K562 (cell line): ENCODE measurements at regions not wholly inside any gene's neighbourhood (a gene's known extent, or its start where the extent isn't known, plus 50 kb on each side); places are given as distances from the start of the nearest gene placed in this dataset.

Experiments used
- ATAC-seq: fragments of 200-7000 bp; cut with Tn5 transposase; 3 replicates; pipeline ENCODE4 v1.9.1; 2020; ENCODE audit warnings: moderate library complexity
- BruUV-seq: library from RNA; stranded (reverse); fragments of 400-500 nt; replicated peaks from 2 replicates; lab custom pipeline; 2021; lab: Mats Ljungman, UMichigan
- CTCF ChIA-PET: fragments of 300-600 bp; formaldehyde crosslinking; extraction: SDS; loops from one replicate; lab custom pipeline; 2021; ENCODE audit warnings: low intra/inter-chr PET ratio; lab: Yijun Ruan, JAX
- POLR2A ChIA-PET: fragments of 300-600, 350-650 bp; sonication (Branson Sonifier 250); formaldehyde crosslinking; extraction: SDS; loops from one replicate; lab custom pipeline; 2021; ENCODE audit warnings: antibody characterized with exemption, inconsistent platforms; lab: Yijun Ruan, JAX
- DNase-seq, 4 experiments: peaks; one replicate each; pipeline versions ENCODE4 v3.0.0 to v3.0.0-alpha.2; 2011 to 2018; ENCODE audit warnings: low spot score in 3 of 4, mixed read lengths in 3 of 4; ENCODE audit errors: extremely low read depth in 1 of 4
- FAIRE-seq: peaks from 2 replicates; lab custom pipeline; 2011; peaks lifted over from hg19 to GRCh38; lab: Jason Lieb, UNC
- H2AFZ ChIP-seq: 2 replicates; pipeline ENCODE4 v1.6.0; 2011; ENCODE audit warnings: low read depth, low read length, control low read depth, inconsistent platforms
- H3K27ac ChIP-seq: fragments of 200-600 bp; 3 replicates; pipeline ENCODE4 v1.8.0; 2011; ENCODE audit warnings: low read depth, mild to moderate bottlenecking, control low read depth, inconsistent platforms, low read length, moderate library complexity, mixed read lengths; ENCODE audit errors: extremely low read depth
- H3K27me3 ChIP-seq, 2 experiments: fragments of 300-600 bp in 1 of 2; 2 replicates in 1 of 2; 3 replicates in 1 of 2; pipeline versions ENCODE4 v1.6.0 to v1.8.0; 2011; ENCODE audit warnings: inconsistent platforms in 2 of 2, low read length in 2 of 2, mild to moderate bottlenecking in 1 of 2, mixed read lengths in 1 of 2, moderate library complexity in 1 of 2; ENCODE audit not compliant: control insufficient read depth in 2 of 2, insufficient read depth in 2 of 2
- H3K36me3 ChIP-seq: fragments of 300-600 bp; 3 replicates; pipeline ENCODE4 v1.8.0; 2011; ENCODE audit warnings: mild to moderate bottlenecking, low read length, inconsistent platforms; ENCODE audit not compliant: control insufficient read depth, insufficient read depth
- H3K4me1 ChIP-seq, 2 experiments: fragments of 200-600 bp in 1 of 2; replicated peaks in 1 of 2; 2 replicates in 1 of 2; 3 replicates in 1 of 2; pipeline versions ENCODE4 v1.5.1 to v1.8.0; 2011; ENCODE audit warnings: inconsistent platforms in 2 of 2, low read length in 2 of 2, mild to moderate bottlenecking in 1 of 2, mixed read lengths in 1 of 2, moderate library complexity in 1 of 2; ENCODE audit not compliant: control insufficient read depth in 2 of 2, insufficient read depth in 2 of 2
- H3K4me2 ChIP-seq: 2 replicates; pipeline ENCODE4 v1.6.1; 2011; ENCODE audit warnings: low read length, control low read depth, inconsistent platforms, mixed read lengths; ENCODE audit not compliant: insufficient read depth
- H3K4me3 ChIP-seq: fragments of 200-600 bp; sonication (generic), shearing (Covaris generic); 2 replicates; pipeline ENCODE4 v1.5.1; 2016; ENCODE audit warnings: control low read depth, inconsistent platforms
- H3K79me2 ChIP-seq: fragments of 200-600 bp; 3 replicates; pipeline ENCODE4 v1.8.0; 2011; ENCODE audit warnings: low read length, inconsistent platforms; ENCODE audit not compliant: control insufficient read depth, insufficient read depth
- H3K9ac ChIP-seq, 2 experiments: 2 replicates each; pipeline versions ENCODE4 v1.6.0 to v1.6.1; 2011; ENCODE audit warnings: low read depth in 2 of 2, low read length in 2 of 2, control low read depth in 1 of 2, inconsistent platforms in 1 of 2, mild to moderate bottlenecking in 1 of 2, mixed read lengths in 1 of 2; ENCODE audit not compliant: insufficient read depth in 1 of 2
- H3K9me1 ChIP-seq: one replicate; pipeline ENCODE4 v1.6.0; 2011; ENCODE audit warnings: inconsistent platforms, mild to moderate bottlenecking, low read length, moderate library complexity; ENCODE audit not compliant: control insufficient read depth, insufficient read depth
- H3K9me3 ChIP-seq: replicated peaks from 2 replicates; pipeline ENCODE4 v1.5.1; 2011; ENCODE audit warnings: low read depth, low read length, inconsistent platforms; ENCODE audit not compliant: control insufficient read depth, insufficient read depth
- H4K20me1 ChIP-seq: replicated peaks from 2 replicates; pipeline ENCODE4 v1.6.1; 2011; ENCODE audit warnings: low read length, inconsistent platforms, mixed read lengths; ENCODE audit not compliant: control insufficient read depth, insufficient read depth
- CEBPZ ChIP-seq: fragments of 150-350 bp; IDR thresholded peaks from 2 replicates; pipeline ENCODE4 v1.6.1; 2014; ENCODE audit warnings: low read depth, mild to moderate bottlenecking, low read length, borderline replicate concordance
- HES1 ChIP-seq: fragments of 450-650 bp; IDR thresholded peaks from 2 replicates; pipeline ENCODE4 v1.6.1; 2016; ENCODE audit warnings: low read depth, mild to moderate bottlenecking, moderate library complexity
- KAT8 ChIP-seq: fragments of 450-650 bp; IDR thresholded peaks from 2 replicates; pipeline ENCODE4 v1.6.1; 2016; ENCODE audit warnings: low read depth, mild to moderate bottlenecking
- KLF6 ChIP-seq: fragments of 250-450 bp; sonication (Bioruptor Pico); IDR thresholded peaks from 2 replicates; pipeline ENCODE4 v1.4.0; 2020; ENCODE audit warnings: mild to moderate bottlenecking, moderate library complexity, borderline replicate concordance
- MEIS2 ChIP-seq: fragments of 450-650 bp; IDR thresholded peaks from 2 replicates; pipeline ENCODE4 v1.6.1; 2014; ENCODE audit warnings: mild to moderate bottlenecking; ENCODE audit not compliant: partially characterized antibody
- MYC ChIP-seq, 2 experiments: fragments of 250-450 bp in 1 of 2; sonication (Bioruptor Pico) in 1 of 2; IDR thresholded peaks; 2 replicates each; pipeline versions ENCODE4 v1.5.1 to v1.6.1; 2012 to 2021; ENCODE audit warnings: low read depth in 2 of 2, borderline replicate concordance in 1 of 2, improper control_type of control experiment in 1 of 2, low read length in 1 of 2, mild to moderate bottlenecking in 1 of 2, moderate library complexity in 1 of 2
- PBX2 ChIP-seq, 2 experiments: IDR thresholded peaks in 1 of 2; conservative IDR thresholded peaks in 1 of 2; 2 replicates each; pipeline ENCODE4 v1.6.1; 2016; ENCODE audit warnings: low read depth in 2 of 2, mild to moderate bottlenecking in 1 of 2, missing compliant biosample characterization in 1 of 2, missing genetic modification characterization in 1 of 2, moderate library complexity in 1 of 2
- PRDM10 ChIP-seq: fragments of 450-650 bp; IDR thresholded peaks from 2 replicates; pipeline ENCODE4 v1.6.1; 2018; ENCODE audit not compliant: partially characterized antibody
- SREBF2 ChIP-seq: sonication (generic); formaldehyde crosslinking; IDR thresholded peaks from 2 replicates; pipeline ENCODE4 v1.4.0; 2020; ENCODE audit warnings: mild to moderate bottlenecking, missing genetic modification reagents
- ZFP36 ChIP-seq: fragments of 150-350 bp; IDR thresholded peaks from 2 replicates; pipeline ENCODE4 v1.6.1; 2018; ENCODE audit warnings: low read length, low read depth; ENCODE audit not compliant: partially characterized antibody
- ZNF146 ChIP-seq: IDR thresholded peaks from one replicate; pipeline ENCODE4 v1.6.1; 2018; ENCODE audit warnings: missing compliant biosample characterization; ENCODE audit not compliant: unreplicated experiment
- WGBS: fragments of 100-300 bp; shearing (Covaris generic); methylation state at CpG from one replicate; pipeline ENCODE4 v1.1.6; 2016; ENCODE audit warnings: low coverage, mixed read lengths; ENCODE audit not compliant: insufficient coverage; ENCODE audit errors: missing lambda C conversion rate; 5-methylcytosine and 5-hydroxymethylcytosine counted together
- in situ Hi-C: fragments of 300-500 bp; cut with MboI; formaldehyde crosslinking; loops from 4 replicates; pipeline ENCODE4 v1.15.0; 2018; ENCODE audit warnings: inconsistent platforms, mixed read lengths
- intact Hi-C: fragments of 100-400 bp; cut with micrococcal nuclease; formaldehyde crosslinking; loops from 2 replicates; pipeline ENCODE4 v1.14.2; 2022

- Histone ChIP-seq H3K27me3 (no peaks in the 10 kb centered on the region; a peak in 1 of 5 replicates), H4K20me1 (no peaks in the 10 kb centered on the region), H3K4me2 (no peak overlapping the region), H3K9ac (no peak overlapping the region), H2AFZ (no peak overlapping the region), H3K9me1 (no peaks in the 10 kb centered on the region), H3K27ac (no peak overlapping the region), H3K36me3 (no peaks in the 10 kb centered on the region), H3K79me2 (no peaks in the 10 kb centered on the region), H3K4me1 (no peaks in the 10 kb centered on the region), H3K4me3 (no peak overlapping the region), H3K9me3 (no peaks in the 10 kb centered on the region)
- ATAC-seq (no peak), DNase-seq (no peak), FAIRE-seq (no peak)
- CTCF ChIA-PET, result no interaction called here
- intact Hi-C loops, result no loop called here
- in situ Hi-C loops, result no loop called here
- 7% methylated on average over 1 of the region's 1 CpG for WGBS
- POLR2A ChIA-PET, result no interaction called here
- no TSS peak for BruUV-seq
- TF ChIP-seq ZNF146, result no peak
- no peak for TF ChIP-seq PBX2 (CRISPR knock-in tag; IDR thresholded peaks at IDR 0.05; ENCODE audit: low read depth)
- no peak for TF ChIP-seq PBX2 (tag; conservative IDR thresholded peaks at IDR 0.05; ENCODE audit: low read depth)
- no peak for TF ChIP-seq MYC (IDR thresholded peaks at IDR 0.05; ENCODE audit: low read depth, low read length)
- no peak for TF ChIP-seq MYC (CRISPR knock-in tag; IDR thresholded peaks at IDR 0.05; ENCODE audit: borderline replicate concordance, low read depth)
- no peak for TF ChIP-seq HES1
- no peak for TF ChIP-seq ZFP36
- no peak for TF ChIP-seq KAT8
- TF ChIP-seq MEIS2, result no peak
- no peak for TF ChIP-seq CEBPZ
- no peak for TF ChIP-seq SREBF2
- TF ChIP-seq KLF6, result no peak
- no peak for TF ChIP-seq PRDM10
Measured at GRCh38 chr5:116702776-116703175, 128.2 kb upstream of the SEMA6A start.
